HL-60 (cell line): ENCODE measurements at regions not wholly inside any gene's neighbourhood (a gene's known extent, or its start where the extent isn't known, plus 50 kb on each side); places are given as distances from the start of the nearest gene placed in this dataset.

Experiments
- CTCF ChIP-seq: IDR thresholded peaks from one replicate; pipeline ENCODE4 v1.5.1; 2011; ENCODE audit warnings: low read length, control low read depth, inconsistent platforms; ENCODE audit not compliant: insufficient read depth
- POLR2AphosphoS5 ChIP-seq: IDR thresholded peaks from 2 replicates; pipeline ENCODE4 v1.6.1; 2012; ENCODE audit warnings: low read depth

- TF ChIP-seq CTCF (no peak), POLR2AphosphoS5 (no peak)
These were observed 375.7 kb upstream of the KIRREL3 start for GRCh38 chr11:127376301-127376700.
